Activated CD4-positive, alpha-beta T cell treated with anti-CD3 and anti-CD28 coated beads, Interleukin-2, Interleukin-6, amounts not matched to agents 100 ng/mL and 50 ng/mL, durations not matched to agents 16 hours and 8 hours (primary cell): ENCODE measurements at regions not wholly inside any gene's neighbourhood (a gene's known extent, or its start where the extent isn't known, plus 50 kb on each side); places are given as distances from the start of the nearest gene placed in this dataset.
"Not testable (repeated sequence)": the region's sequence is repeated elsewhere in the genome, so short reads cannot be mapped to it uniquely, and the experiment has no call there.

Source experiments
- DNase-seq: peaks from one replicate; pipeline ENCODE4 v3.0.0-alpha.2; 2020

DNA sequence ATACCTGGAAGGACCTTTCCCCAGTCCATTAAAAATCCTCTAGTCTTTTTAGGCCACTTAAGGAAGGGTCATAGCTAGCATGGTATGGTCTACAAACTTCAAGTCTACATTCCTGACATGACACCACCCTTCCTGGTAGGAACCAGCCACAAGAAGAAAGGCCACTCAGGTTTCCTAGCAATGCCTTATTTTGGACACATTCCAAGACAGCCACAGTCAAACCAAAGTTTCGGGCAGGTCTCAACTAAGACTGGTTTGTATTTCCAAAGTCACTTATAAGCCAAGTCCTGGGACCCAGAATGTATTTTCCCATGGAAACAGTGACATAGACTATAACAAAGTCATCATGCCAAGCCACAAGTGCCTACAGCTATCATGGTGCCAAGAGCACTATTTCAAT is 50.6 kb upstream of the SLC44A3 start:
- no peak for DNase-seq

GRCh38 chr1:94768036-94768435 is 52.1 kb upstream of the SLC44A3 start:
- no peak for DNase-seq

DNA sequence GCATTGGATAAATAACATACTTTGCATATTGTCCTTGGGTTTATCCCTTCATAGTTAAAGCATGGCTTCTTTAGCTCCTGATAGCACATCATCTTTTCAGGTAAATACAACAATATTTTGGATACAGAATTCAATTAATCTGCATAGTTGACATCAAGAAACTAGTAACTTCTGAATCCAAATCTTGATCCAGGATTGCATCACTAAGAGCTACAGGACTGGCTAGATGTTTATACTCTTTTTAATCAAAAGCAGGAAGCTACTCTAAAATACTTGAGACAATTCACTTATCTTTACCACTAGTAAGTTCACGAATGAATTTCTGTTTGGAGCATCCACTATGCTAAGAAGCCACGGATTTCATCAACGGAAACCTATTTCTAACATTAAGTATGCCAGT is 54.2 kb upstream of the SLC44A3 start:
- DNase-seq = no peak

GRCh38 chr1:94759188-94759587 is 61.0 kb upstream of the SLC44A3 start:
- DNase-seq = no peak

DNA sequence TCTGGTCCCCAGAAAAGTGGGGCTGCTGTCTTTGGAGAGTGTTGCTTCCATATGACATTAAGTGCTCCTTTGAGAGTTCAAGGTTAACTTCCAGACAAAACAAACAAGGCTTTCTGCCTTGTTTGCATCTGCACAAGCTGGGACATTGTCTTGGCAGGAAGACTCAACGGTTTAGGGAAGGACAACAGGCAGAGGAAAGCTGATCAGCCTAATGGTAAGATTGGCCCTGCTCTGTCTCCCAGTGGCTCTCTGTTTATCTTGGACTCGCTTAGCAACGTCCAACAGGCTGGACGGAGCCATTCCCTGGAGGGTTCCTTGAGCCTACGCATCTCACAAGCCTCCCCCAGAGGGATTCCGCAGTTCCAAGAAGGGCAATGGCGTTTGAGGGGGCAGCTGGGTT is 62.2 kb upstream of the SLC44A3 start:
- no peak for DNase-seq

DNA sequence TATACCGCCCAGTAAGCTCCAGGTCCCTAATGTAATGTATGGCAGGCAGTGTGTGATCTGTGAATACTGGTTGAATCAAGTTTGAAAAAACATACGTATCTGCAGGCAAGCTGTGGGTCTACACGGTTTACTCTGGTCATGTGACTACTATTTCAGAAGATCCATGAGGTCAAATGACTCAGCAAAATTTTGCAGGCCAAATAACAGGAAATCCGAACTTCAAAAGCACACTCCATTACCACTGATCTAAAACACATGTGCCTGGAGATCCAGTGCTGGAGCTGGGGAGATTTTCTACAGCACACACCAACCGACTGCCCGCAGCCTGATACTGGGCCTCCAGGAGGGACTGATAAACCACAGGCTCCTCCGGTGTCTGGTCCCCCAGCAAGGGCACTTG is 64.5 kb upstream of the SLC44A3 start:
- DNase-seq = peak; percentile 11

GRCh38 chr1:94755016-94755415 is 65.1 kb upstream of the SLC44A3 start:
- not testable (repeated sequence) for DNase-seq

DNA sequence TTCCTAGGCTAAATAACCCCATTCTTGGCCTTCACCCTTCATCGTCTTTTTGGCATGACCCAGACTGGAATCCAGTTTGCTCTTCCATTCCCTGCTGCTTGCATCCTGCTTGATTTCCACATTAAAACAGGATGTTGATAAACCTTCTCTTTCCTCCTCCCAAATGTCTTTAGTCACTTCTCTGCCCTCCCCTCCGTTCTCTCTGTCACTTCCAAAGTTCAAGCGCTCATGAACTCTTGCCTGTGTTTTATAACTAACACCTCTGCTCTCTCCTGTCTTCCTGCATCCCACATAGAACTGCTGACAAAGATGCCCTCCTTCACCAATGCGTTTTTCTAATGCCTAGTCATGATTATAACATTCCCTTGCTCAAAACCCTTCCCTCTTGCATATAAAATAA is 65.6 kb upstream of the SLC44A3 start:
- no peak for DNase-seq

GRCh38 chr1:94754095-94754494 is 66.1 kb upstream of the SLC44A3 start:
- no peak for DNase-seq

GRCh38 chr1:94753171-94753972 is 66.8 kb upstream of the SLC44A3 start:
- no peak for DNase-seq

DNA sequence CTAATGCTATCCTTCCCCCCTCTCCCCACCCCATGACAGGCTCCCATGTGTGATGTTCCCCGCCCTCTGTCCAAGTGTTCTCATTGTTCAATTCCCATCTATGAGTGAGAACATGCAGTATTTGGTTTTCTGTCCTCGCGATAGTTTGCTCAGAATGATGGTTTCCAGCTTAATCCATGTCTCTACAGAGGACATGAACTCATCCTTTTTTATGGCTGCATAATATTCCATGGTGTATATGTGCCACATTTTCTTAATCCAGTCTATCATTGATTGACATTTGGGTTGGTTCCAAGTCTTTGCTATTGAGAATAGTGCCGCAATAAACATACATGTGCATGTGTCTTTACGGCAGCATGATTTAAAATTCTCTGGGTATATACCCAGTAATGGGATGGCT is 68.7 kb upstream of the SLC44A3 start:
- not testable (repeated sequence) for DNase-seq

GRCh38 chr1:94746635-94747525 is 73.3 kb upstream of the SLC44A3 start:
- no peak for DNase-seq

GRCh38 chr1:94745742-94746141 is 74.4 kb upstream of the SLC44A3 start:
- DNase-seq = no peak

DNA sequence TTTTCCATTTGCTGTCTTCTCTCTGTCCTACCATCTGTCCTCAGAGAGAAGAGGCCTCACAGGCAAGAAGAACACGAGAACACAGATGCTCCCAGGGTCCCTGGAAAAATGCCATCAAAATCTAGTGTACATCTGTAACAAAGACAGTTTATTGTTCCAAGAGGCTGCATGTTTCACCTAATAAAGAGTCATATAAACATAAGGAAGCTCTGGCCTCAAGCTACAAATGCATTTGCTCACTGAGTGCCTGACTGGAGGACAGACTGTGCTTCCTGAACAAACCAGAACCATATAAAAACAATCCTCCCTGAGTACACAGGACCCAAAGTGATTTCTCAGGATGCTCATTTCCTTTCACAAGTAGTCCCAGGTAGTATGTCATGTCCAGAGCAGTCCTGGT is 76.3 kb upstream of the SLC44A3 start:
- no peak for DNase-seq

DNA sequence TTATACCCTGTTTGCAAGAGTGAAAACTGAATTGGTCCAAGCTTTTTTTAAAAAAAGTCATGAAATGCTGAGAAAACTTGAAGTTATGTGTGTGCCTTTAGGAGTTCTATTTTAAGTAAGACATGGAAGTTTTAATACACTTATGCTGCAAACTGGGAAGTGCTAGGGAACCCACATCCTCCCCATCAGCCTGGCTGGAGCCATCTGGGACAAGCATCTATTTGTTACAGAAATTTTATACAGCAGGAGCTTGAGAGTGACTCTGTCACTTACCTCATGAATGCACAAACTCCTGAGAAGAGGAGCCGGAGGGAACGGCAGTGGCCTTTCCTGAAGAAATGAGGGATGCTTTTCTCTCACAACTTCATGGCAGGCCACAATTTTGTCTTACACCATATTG is 78.2 kb upstream of the SLC44A3 start:
- DNase-seq = no peak

- no peak for DNase-seq
Observed at GRCh38 chr1:94741510-94741909, 78.6 kb upstream of the SLC44A3 start.

GRCh38 chr1:94739521-94740061 is 80.6 kb upstream of the SLC44A3 start:
- DNase-seq = no peak

DNA sequence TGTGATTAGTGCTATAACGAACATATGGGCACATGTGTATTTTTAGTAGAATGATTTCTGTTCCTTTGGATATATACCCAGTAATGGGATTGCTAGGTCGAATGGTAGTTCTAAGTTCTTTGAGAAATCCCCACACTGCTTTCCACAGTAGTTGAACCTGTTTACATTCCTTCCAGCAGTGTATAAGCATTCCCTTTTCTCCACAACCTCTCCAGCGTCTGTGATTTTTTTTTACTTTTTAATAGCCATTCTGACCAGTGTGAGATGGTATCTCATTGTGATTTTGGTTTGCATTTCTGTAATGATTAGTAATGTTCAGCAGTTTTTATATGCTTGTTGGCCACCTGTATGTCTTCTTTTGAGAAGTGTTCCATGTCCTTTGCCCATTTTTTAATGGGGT is 81.8 kb upstream of the SLC44A3 start:
- DNase-seq = no peak

- no peak for DNase-seq
Observed at GRCh38 chr1:94737124-94737998, 82.8 kb upstream of the SLC44A3 start.

DNA sequence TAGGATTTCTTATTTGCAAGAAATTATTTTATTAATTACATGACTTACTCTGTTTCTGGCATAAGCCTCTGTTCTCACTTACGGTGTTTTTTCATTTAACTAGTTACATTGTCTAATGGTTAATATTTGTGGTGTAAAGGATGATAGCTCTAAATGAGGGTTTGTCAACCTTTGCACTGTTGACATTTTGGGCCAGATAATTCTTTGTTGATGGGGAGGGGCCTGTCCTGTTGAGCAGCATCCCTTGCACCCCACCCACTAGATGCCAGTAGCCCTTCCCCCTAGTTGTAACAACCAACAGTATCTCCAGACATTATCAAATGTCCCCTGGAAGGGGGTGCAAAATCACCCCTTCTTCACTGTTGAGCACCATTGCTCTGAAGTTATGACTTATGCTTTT is 83.6 kb upstream of the SLC44A3 start:
- DNase-seq = no peak

DNA sequence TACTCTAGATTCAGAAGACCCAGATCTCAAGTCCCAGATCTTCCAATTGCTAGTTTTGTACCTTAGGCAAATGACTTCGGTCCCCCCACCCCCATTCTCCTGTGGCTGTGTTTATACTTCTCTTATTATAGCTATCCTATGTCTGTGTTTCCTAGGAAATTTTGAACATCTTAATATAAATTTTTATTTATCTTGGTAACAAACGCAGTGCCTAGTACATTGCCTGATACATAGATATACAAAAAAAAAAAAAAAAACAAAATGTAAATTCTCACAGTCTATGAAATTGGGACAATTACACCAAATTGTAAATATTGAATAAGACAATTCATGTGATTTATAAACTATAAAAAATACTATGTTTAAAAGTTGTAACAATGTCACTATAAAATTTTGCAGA is 84.1 kb upstream of the SLC44A3 start:
- DNase-seq = no peak

DNA sequence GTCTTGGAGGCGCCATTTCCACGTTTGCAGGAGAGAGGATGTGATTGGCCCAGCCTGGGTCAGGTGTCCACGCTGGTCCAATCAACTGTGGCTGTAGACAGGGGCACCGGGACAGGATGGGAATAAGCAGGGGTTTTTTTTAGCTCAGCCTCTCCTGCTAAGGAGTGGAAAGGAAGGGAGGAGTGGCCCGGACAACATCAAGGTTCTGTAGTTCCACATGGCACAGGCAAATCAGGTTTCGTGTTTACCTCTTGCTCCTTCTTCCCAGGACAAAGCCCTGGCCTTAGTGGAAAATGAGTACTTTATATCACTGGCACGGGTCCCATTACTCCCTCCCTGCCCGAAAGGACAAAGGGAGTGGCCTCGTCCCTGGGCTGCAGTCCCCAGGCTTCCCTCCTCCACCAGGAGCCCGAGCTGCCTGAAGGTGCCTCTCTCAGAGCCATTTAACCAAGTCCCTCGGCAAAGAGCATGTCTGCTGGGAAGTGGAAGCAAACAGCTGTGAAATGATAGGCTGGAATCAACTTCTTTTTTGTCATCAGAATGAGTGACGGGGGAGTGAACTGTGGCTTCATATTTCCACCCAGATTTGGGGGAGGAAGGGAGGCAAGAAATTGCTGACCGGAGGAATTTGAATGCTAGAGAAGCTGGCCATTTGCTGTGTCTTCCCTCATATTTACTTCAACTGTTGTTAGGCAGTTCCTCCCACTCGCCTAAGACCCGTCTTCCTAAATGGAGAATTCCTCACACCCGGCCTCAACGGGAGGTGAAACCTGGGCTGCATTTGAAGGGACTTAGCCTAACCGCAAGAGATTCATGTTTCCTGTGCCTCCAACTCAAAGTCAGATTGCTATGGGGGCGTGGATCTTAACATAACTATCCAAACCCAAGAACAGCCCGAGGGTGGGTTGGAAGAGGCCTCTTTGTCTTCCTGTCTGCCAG is 84.9 kb upstream of the SLC44A3 start:
- DNase-seq = no peak
